ENCODE measurements at regions not wholly inside any gene's neighbourhood (a gene's known extent, or its start where the extent isn't known, plus 50 kb on each side); places are given as distances from the start of the nearest gene placed in this dataset.

- CTCF ChIA-PET, result no interaction called here
Measured at GRCh38 chr21:38014298-38014697, 98.0 kb upstream of the KCNJ6 start.

GRCh38 chr21:38027901-38028498 is 111.7 kb upstream of the KCNJ6 start:
- TF ChIP-seq CTCF (IDR thresholded peaks at IDR 0.05), result no peak
- Histone ChIP-seq H3K4me3 (ENCODE audit: low read length) (no peak overlapping the region), H3K4me1 (ENCODE audit: insufficient read depth, low read length) (no peaks in the 10 kb centered on the region), H3K9me3 (ENCODE audit: control insufficient read depth in 1 of 2, insufficient read depth in 1 of 2, low read length in 2 of 2) (no peaks in the 10 kb centered on the region), H3K27me3 (ENCODE audit: control insufficient read depth in 1 of 2, insufficient read depth in 2 of 2, low read length in 2 of 2) (no peaks in the 10 kb centered on the region), H3K27ac (ENCODE audit: low read depth in 1 of 2, low read length in 2 of 2) (no peak overlapping the region), H3K36me3 (ENCODE audit: insufficient read depth, low read length) (no peaks in the 10 kb centered on the region)
- Mint-ChIP-seq H3K27ac (no peak overlapping the region), H3K36me3 (ENCODE audit: low read depth) (no peaks in the 10 kb centered on the region), H3K9me3 (no peaks in the 10 kb centered on the region), H3K4me1 (ENCODE audit: low read depth) (no peaks in the 10 kb centered on the region), H3K27me3 (peaks cover 16% of the 10 kb centered on the region), H3K4me3 (no peak overlapping the region)
- DNase-seq, result no peak
- intact Hi-C loops (cut with DNase I, micrococcal nuclease), result no loop called here
- ChIA-PET CTCF (no interaction called here), POLR2A (no interaction called here)
- no peak for ATAC-seq (ENCODE audit: poor library complexity)

More at GRCh38 chr21:38014298-38014697, 98.0 kb upstream of the KCNJ6 start:
- Mint-ChIP-seq H3K9me3 (peaks cover 3% of the 10 kb centered on the region), H3K27ac (no peak overlapping the region), H3K27me3 (peaks cover 28% of the 10 kb centered on the region), H3K4me3 (no peak overlapping the region), H3K36me3 (ENCODE audit: low read depth) (no peaks in the 10 kb centered on the region), H3K4me1 (ENCODE audit: low read depth) (no peaks in the 10 kb centered on the region)
- ATAC-seq (ENCODE audit: poor library complexity), result no peak
- H3K4me3 ChIP-seq (ENCODE audit: low read length), result no peak overlapping the region
- no peaks in the 10 kb centered on the region for H3K36me3 ChIP-seq (ENCODE audit: insufficient read depth, low read length)
- H3K4me1 ChIP-seq (ENCODE audit: insufficient read depth, low read length), result no peaks in the 10 kb centered on the region
- intact Hi-C loops (cut with DNase I, micrococcal nuclease), result no loop called here
- no peak for TF ChIP-seq CTCF (IDR thresholded peaks at IDR 0.05)
- DNase-seq, result no peak
- H3K9me3 ChIP-seq (ENCODE audit: control insufficient read depth in 1 of 2, insufficient read depth in 1 of 2, low read length in 2 of 2), result peaks cover 0 to 11% of the 10 kb centered on the region in 2 experiments
- H3K27ac ChIP-seq (ENCODE audit: low read depth in 1 of 2, low read length in 2 of 2), result no peak overlapping the region
- POLR2A ChIA-PET, result no interaction called here
- peaks cover 0 to 5% of the 10 kb centered on the region in 2 experiments for H3K27me3 ChIP-seq (ENCODE audit: control insufficient read depth in 1 of 2, insufficient read depth in 2 of 2, low read length in 2 of 2)

- no peaks in the 10 kb centered on the region for H3K9me3 Mint-ChIP-seq
- ChIA-PET CTCF (no interaction called here), POLR2A (no interaction called here)
- Histone ChIP-seq H3K27ac (ENCODE audit: low read depth in 1 of 2, low read length in 2 of 2) (no peak overlapping the region), H3K36me3 (ENCODE audit: insufficient read depth, low read length) (no peaks in the 10 kb centered on the region), H3K4me3 (ENCODE audit: low read length) (no peak overlapping the region), H3K27me3 (ENCODE audit: control insufficient read depth in 1 of 2, insufficient read depth in 2 of 2, low read length in 2 of 2) (peaks cover 0 to 2% of the 10 kb centered on the region in 2 experiments), H3K9me3 (ENCODE audit: control insufficient read depth in 1 of 2, insufficient read depth in 1 of 2, low read length in 2 of 2) (no peaks in the 10 kb centered on the region), H3K4me1 (ENCODE audit: insufficient read depth, low read length) (no peaks in the 10 kb centered on the region)
- H3K4me1 Mint-ChIP-seq (ENCODE audit: low read depth), result no peaks in the 10 kb centered on the region
- no peak for ATAC-seq (ENCODE audit: poor library complexity)
- intact Hi-C loops (cut with DNase I, micrococcal nuclease), result loop anchor here in 1 of 2 experiments (10.0 kb wide), 1 partner anchor 63 kb away; no protein-coding TSS in a partner anchor
- no peak for DNase-seq
- H3K36me3 Mint-ChIP-seq (ENCODE audit: low read depth), result no peaks in the 10 kb centered on the region
- H3K27me3 Mint-ChIP-seq, result peaks cover 17% of the 10 kb centered on the region
- no peak overlapping the region for H3K27ac Mint-ChIP-seq
- no peak overlapping the region for H3K4me3 Mint-ChIP-seq
- TF ChIP-seq CTCF (IDR thresholded peaks at IDR 0.05), result no peak
Measured at GRCh38 chr21:38032082-38032801, 116.0 kb upstream of the KCNJ6 start.

Data from CD4-positive, alpha-beta T cell (primary cell).